K562 (cell line): ENCODE measurements at regions not wholly inside any gene's neighbourhood (a gene's known extent, or its start where the extent isn't known, plus 50 kb on each side); places are given as distances from the start of the nearest gene placed in this dataset.
A peak's percentile ranks its signal among the peaks of the same experiment; 100 is the strongest.

Experiments
- ATAC-seq: fragments of 200-7000 bp; cut with Tn5 transposase; 3 replicates; pipeline ENCODE4 v1.9.1; 2020; ENCODE audit warnings: moderate library complexity
- BruUV-seq: library from RNA; stranded (reverse); fragments of 400-500 nt; replicated peaks from 2 replicates; lab custom pipeline; 2021; lab: Mats Ljungman, UMichigan
- CTCF ChIA-PET: fragments of 300-600 bp; formaldehyde crosslinking; extraction: SDS; loops from one replicate; lab custom pipeline; 2021; ENCODE audit warnings: low intra/inter-chr PET ratio; lab: Yijun Ruan, JAX
- POLR2A ChIA-PET: fragments of 300-600, 350-650 bp; sonication (Branson Sonifier 250); formaldehyde crosslinking; extraction: SDS; loops from one replicate; lab custom pipeline; 2021; ENCODE audit warnings: antibody characterized with exemption, inconsistent platforms; lab: Yijun Ruan, JAX
- DNase-seq, 4 experiments: peaks; one replicate each; pipeline versions ENCODE4 v3.0.0 to v3.0.0-alpha.2; 2011 to 2018; ENCODE audit warnings: low spot score in 3 of 4, mixed read lengths in 3 of 4; ENCODE audit errors: extremely low read depth in 1 of 4
- FAIRE-seq: peaks from 2 replicates; lab custom pipeline; 2011; peaks lifted over from hg19 to GRCh38; lab: Jason Lieb, UNC
- H2AFZ ChIP-seq: 2 replicates; pipeline ENCODE4 v1.6.0; 2011; ENCODE audit warnings: low read depth, low read length, control low read depth, inconsistent platforms
- H3K27ac ChIP-seq: fragments of 200-600 bp; 3 replicates; pipeline ENCODE4 v1.8.0; 2011; ENCODE audit warnings: low read depth, mild to moderate bottlenecking, control low read depth, inconsistent platforms, low read length, moderate library complexity, mixed read lengths; ENCODE audit errors: extremely low read depth
- H3K27me3 ChIP-seq, 2 experiments: fragments of 300-600 bp in 1 of 2; 2 replicates in 1 of 2; 3 replicates in 1 of 2; pipeline versions ENCODE4 v1.6.0 to v1.8.0; 2011; ENCODE audit warnings: inconsistent platforms in 2 of 2, low read length in 2 of 2, mild to moderate bottlenecking in 1 of 2, mixed read lengths in 1 of 2, moderate library complexity in 1 of 2; ENCODE audit not compliant: control insufficient read depth in 2 of 2, insufficient read depth in 2 of 2
- H3K36me3 ChIP-seq: fragments of 300-600 bp; 3 replicates; pipeline ENCODE4 v1.8.0; 2011; ENCODE audit warnings: mild to moderate bottlenecking, low read length, inconsistent platforms; ENCODE audit not compliant: control insufficient read depth, insufficient read depth
- H3K4me1 ChIP-seq, 2 experiments: fragments of 200-600 bp in 1 of 2; replicated peaks in 1 of 2; 2 replicates in 1 of 2; 3 replicates in 1 of 2; pipeline versions ENCODE4 v1.5.1 to v1.8.0; 2011; ENCODE audit warnings: inconsistent platforms in 2 of 2, low read length in 2 of 2, mild to moderate bottlenecking in 1 of 2, mixed read lengths in 1 of 2, moderate library complexity in 1 of 2; ENCODE audit not compliant: control insufficient read depth in 2 of 2, insufficient read depth in 2 of 2
- H3K4me2 ChIP-seq: 2 replicates; pipeline ENCODE4 v1.6.1; 2011; ENCODE audit warnings: low read length, control low read depth, inconsistent platforms, mixed read lengths; ENCODE audit not compliant: insufficient read depth
- H3K4me3 ChIP-seq: fragments of 200-600 bp; sonication (generic), shearing (Covaris generic); 2 replicates; pipeline ENCODE4 v1.5.1; 2016; ENCODE audit warnings: control low read depth, inconsistent platforms
- H3K79me2 ChIP-seq: fragments of 200-600 bp; 3 replicates; pipeline ENCODE4 v1.8.0; 2011; ENCODE audit warnings: low read length, inconsistent platforms; ENCODE audit not compliant: control insufficient read depth, insufficient read depth
- H3K9ac ChIP-seq, 2 experiments: 2 replicates each; pipeline versions ENCODE4 v1.6.0 to v1.6.1; 2011; ENCODE audit warnings: low read depth in 2 of 2, low read length in 2 of 2, control low read depth in 1 of 2, inconsistent platforms in 1 of 2, mild to moderate bottlenecking in 1 of 2, mixed read lengths in 1 of 2; ENCODE audit not compliant: insufficient read depth in 1 of 2
- H3K9me1 ChIP-seq: one replicate; pipeline ENCODE4 v1.6.0; 2011; ENCODE audit warnings: inconsistent platforms, mild to moderate bottlenecking, low read length, moderate library complexity; ENCODE audit not compliant: control insufficient read depth, insufficient read depth
- H3K9me3 ChIP-seq: replicated peaks from 2 replicates; pipeline ENCODE4 v1.5.1; 2011; ENCODE audit warnings: low read depth, low read length, inconsistent platforms; ENCODE audit not compliant: control insufficient read depth, insufficient read depth
- H4K20me1 ChIP-seq: replicated peaks from 2 replicates; pipeline ENCODE4 v1.6.1; 2011; ENCODE audit warnings: low read length, inconsistent platforms, mixed read lengths; ENCODE audit not compliant: control insufficient read depth, insufficient read depth
- HMG20A ChIP-seq: fragments of 450-650 bp; formaldehyde crosslinking; conservative IDR thresholded peaks from 2 replicates; pipeline ENCODE4 v1.4.0; 2020; ENCODE audit warnings: mild to moderate bottlenecking, mixed read lengths
- HNRNPH1 ChIP-seq: fragments of 200-400 bp; formaldehyde crosslinking; optimal IDR thresholded peaks from 2 replicates; pipeline ENCODE3; 2017; ENCODE audit warnings: low read depth, mild to moderate bottlenecking, low read length, moderate library complexity
- KDM5B ChIP-seq: fragments of 200-600 bp; sonication (generic); IDR thresholded peaks from 2 replicates; pipeline ENCODE4 v1.6.1; 2012; ENCODE audit warnings: low read depth, mild to moderate bottlenecking, moderate library complexity, low read length, control low read depth, inconsistent platforms; ENCODE audit not compliant: insufficient replicate concordance
- RBM14 ChIP-seq: fragments of 200-400 bp; formaldehyde crosslinking; IDR thresholded peaks from 2 replicates; pipeline ENCODE4 v1.6.1; 2018; ENCODE audit warnings: low read depth, mild to moderate bottlenecking, low read length, moderate library complexity, borderline replicate concordance; ENCODE audit not compliant: insufficient read depth
- RUNX1 ChIP-seq: sonication (generic); IDR thresholded peaks from 2 replicates; pipeline ENCODE4 v1.6.1; 2016; ENCODE audit warnings: antibody characterized with exemption, low read depth
- TFAP4 ChIP-seq: sonication (generic); formaldehyde crosslinking; IDR thresholded peaks from 2 replicates; pipeline ENCODE4 v1.8.0; 2022; ENCODE audit warnings: missing genetic modification reagents, mild to moderate bottlenecking, moderate library complexity, borderline replicate concordance
- TOE1 ChIP-seq, 2 experiments: fragments of 450-650 bp in 1 of 2; sonication (generic) in 1 of 2; formaldehyde crosslinking in 1 of 2; IDR thresholded peaks; 2 replicates each; pipeline versions ENCODE4 v1.7.1 to v1.8.0; 2016 to 2022; ENCODE audit warnings: borderline replicate concordance in 2 of 2, mild to moderate bottlenecking in 2 of 2, antibody characterized with exemption in 1 of 2, inconsistent platforms in 1 of 2, low read depth in 1 of 2, missing genetic modification reagents in 1 of 2, moderate library complexity in 1 of 2
- ZNF316 ChIP-seq: fragments of 450-650 bp; IDR thresholded peaks from 2 replicates; pipeline ENCODE4 v1.6.1; 2016
- ZNF436 ChIP-seq: fragments of 250-450, 450-650 bp; sonication (Bioruptor Pico); formaldehyde crosslinking; IDR thresholded peaks from 2 replicates; pipeline ENCODE4 v1.7.0; 2020; ENCODE audit warnings: mild to moderate bottlenecking
- ZNF830 ChIP-seq: fragments of 250-450 bp; sonication (Bioruptor Pico); IDR thresholded peaks from 2 replicates; pipeline ENCODE4 v1.5.0; 2021; ENCODE audit warnings: mild to moderate bottlenecking
- WGBS: fragments of 100-300 bp; shearing (Covaris generic); methylation state at CpG from one replicate; pipeline ENCODE4 v1.1.6; 2016; ENCODE audit warnings: low coverage, mixed read lengths; ENCODE audit not compliant: insufficient coverage; ENCODE audit errors: missing lambda C conversion rate; 5-methylcytosine and 5-hydroxymethylcytosine counted together
- in situ Hi-C: fragments of 300-500 bp; cut with MboI; formaldehyde crosslinking; loops from 4 replicates; pipeline ENCODE4 v1.15.0; 2018; ENCODE audit warnings: inconsistent platforms, mixed read lengths
- intact Hi-C: fragments of 100-400 bp; cut with micrococcal nuclease; formaldehyde crosslinking; loops from 2 replicates; pipeline ENCODE4 v1.14.2; 2022
- TF ChIP-seq, protein P1 (sequence below): sonication (generic); formaldehyde crosslinking; IDR thresholded peaks from 2 replicates; pipeline ENCODE4 v1.8.1; 2023; ENCODE audit warnings: mild to moderate bottlenecking, missing genetic modification reagents
- TF ChIP-seq, protein P2 (sequence below): sonication (generic); formaldehyde crosslinking; IDR thresholded peaks from 2 replicates; pipeline ENCODE4 v1.8.1; 2022; ENCODE audit warnings: missing genetic modification reagents
- TF ChIP-seq, protein P3 (sequence below), 3 experiments: fragments of 200-800 bp in 1 of 3; fragments of 250-450 bp in 1 of 3; fragments of 450-650 bp in 1 of 3; sonication (Bioruptor Pico) in 1 of 3; sonication (Bioruptor generic) in 1 of 3; formaldehyde crosslinking in 1 of 3; IDR thresholded peaks; 2 replicates each; pipeline versions ENCODE4 v1.6.1 to v1.8.0; 2016 to 2022; ENCODE audit warnings: mild to moderate bottlenecking in 2 of 3, missing genetic modification characterization in 2 of 3, missing compliant biosample characterization in 1 of 3, moderate library complexity in 1 of 3

- TF ChIP-seq, protein P1, sequence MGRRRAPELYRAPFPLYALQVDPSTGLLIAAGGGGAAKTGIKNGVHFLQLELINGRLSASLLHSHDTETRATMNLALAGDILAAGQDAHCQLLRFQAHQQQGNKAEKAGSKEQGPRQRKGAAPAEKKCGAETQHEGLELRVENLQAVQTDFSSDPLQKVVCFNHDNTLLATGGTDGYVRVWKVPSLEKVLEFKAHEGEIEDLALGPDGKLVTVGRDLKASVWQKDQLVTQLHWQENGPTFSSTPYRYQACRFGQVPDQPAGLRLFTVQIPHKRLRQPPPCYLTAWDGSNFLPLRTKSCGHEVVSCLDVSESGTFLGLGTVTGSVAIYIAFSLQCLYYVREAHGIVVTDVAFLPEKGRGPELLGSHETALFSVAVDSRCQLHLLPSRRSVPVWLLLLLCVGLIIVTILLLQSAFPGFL: no peak
Observed at GRCh38 chr3:64832098-64832497, 144.3 kb upstream of the ADAMTS9 start (continued).

DNA sequence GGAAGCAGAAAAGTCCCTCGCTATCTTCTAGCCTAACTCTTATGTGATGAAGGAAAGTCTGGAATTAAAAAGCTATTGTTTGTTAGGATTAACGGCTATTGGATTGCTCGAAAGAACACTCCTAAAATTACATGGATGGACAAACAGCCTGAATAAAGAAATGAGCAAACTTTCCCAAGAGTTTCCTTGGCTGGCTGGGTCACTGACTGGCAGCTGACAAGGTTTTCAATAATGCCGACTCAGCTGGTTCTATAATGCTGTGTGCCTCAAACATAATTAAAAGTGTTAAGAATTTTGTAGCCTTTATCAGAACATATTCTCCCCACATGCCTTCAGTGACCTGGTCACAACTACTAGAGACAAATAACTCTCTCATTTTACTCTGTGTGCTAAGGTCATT lies 142.9 kb upstream of the ADAMTS9 start:
- in situ Hi-C loops: no loop called here
- 20% methylated on average over 4 of the region's 4 CpGs for WGBS
- TF ChIP-seq KDM5B: no peak
- TF ChIP-seq TOE1 (IDR thresholded peaks at IDR 0.05; ENCODE audit: borderline replicate concordance): no peak
- TF ChIP-seq TOE1 (CRISPR knock-in tag; IDR thresholded peaks at IDR 0.05; ENCODE audit: borderline replicate concordance, low read depth): no peak
- TF ChIP-seq ZNF436 (CRISPR knock-in tag): no peak
- TF ChIP-seq HMG20A (CRISPR knock-in tag): no peak
- TF ChIP-seq, protein P2, sequence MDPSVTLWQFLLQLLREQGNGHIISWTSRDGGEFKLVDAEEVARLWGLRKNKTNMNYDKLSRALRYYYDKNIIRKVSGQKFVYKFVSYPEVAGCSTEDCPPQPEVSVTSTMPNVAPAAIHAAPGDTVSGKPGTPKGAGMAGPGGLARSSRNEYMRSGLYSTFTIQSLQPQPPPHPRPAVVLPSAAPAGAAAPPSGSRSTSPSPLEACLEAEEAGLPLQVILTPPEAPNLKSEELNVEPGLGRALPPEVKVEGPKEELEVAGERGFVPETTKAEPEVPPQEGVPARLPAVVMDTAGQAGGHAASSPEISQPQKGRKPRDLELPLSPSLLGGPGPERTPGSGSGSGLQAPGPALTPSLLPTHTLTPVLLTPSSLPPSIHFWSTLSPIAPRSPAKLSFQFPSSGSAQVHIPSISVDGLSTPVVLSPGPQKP: no peak
- TF ChIP-seq RBM14: no peak
- TF ChIP-seq TFAP4 (CRISPR knock-in tag): no peak
- TF ChIP-seq, protein P3, sequence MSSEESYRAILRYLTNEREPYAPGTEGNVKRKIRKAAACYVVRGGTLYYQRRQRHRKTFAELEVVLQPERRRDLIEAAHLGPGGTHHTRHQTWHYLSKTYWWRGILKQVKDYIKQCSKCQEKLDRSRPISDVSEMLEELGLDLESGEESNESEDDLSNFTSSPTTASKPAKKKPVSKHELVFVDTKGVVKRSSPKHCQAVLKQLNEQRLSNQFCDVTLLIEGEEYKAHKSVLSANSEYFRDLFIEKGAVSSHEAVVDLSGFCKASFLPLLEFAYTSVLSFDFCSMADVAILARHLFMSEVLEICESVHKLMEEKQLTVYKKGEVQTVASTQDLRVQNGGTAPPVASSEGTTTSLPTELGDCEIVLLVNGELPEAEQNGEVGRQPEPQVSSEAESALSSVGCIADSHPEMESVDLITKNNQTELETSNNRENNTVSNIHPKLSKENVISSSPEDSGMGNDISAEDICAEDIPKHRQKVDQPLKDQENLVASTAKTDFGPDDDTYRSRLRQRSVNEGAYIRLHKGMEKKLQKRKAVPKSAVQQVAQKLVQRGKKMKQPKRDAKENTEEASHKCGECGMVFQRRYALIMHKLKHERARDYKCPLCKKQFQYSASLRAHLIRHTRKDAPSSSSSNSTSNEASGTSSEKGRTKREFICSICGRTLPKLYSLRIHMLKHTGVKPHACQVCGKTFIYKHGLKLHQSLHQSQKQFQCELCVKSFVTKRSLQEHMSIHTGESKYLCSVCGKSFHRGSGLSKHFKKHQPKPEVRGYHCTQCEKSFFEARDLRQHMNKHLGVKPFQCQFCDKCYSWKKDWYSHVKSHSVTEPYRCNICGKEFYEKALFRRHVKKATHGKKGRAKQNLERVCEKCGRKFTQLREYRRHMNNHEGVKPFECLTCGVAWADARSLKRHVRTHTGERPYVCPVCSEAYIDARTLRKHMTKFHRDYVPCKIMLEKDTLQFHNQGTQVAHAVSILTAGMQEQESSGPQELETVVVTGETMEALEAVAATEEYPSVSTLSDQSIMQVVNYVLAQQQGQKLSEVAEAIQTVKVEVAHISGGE (CRISPR knock-in tag; IDR thresholded peaks at IDR 0.05): peak in 1 of 3 experiments; percentile 16; a peak in 1 of 6 replicates
- no peak for TF ChIP-seq ZNF830
- TF ChIP-seq ZNF316: peak; percentile 71
- no peak for TF ChIP-seq RUNX1
- no peak for TF ChIP-seq HNRNPH1

More for the DNA sequence above, 142.9 kb upstream of the ADAMTS9 start:
- intact Hi-C loops: no loop called here
- H4K20me1 ChIP-seq: no peaks in the 10 kb centered on the region
- DNase-seq (no peak), ATAC-seq (no peak), FAIRE-seq (no peak)
- H3K36me3 ChIP-seq: no peaks in the 10 kb centered on the region
- H3K27ac ChIP-seq: no peak overlapping the region
- H2AFZ ChIP-seq: no peak overlapping the region
- no TSS peak for BruUV-seq
- CTCF ChIA-PET: no interaction called here
- no peak overlapping the region for H3K4me3 ChIP-seq
- peaks cover 4 to 6% of the 10 kb centered on the region in 2 experiments; a peak in 4 of 5 replicates for H3K27me3 ChIP-seq
- no peaks in the 10 kb centered on the region for H3K4me1 ChIP-seq
- no peaks in the 10 kb centered on the region for H3K9me1 ChIP-seq
- POLR2A ChIA-PET: no interaction called here
- no peak overlapping the region for H3K4me2 ChIP-seq
- no peaks in the 10 kb centered on the region for H3K9me3 ChIP-seq
- no peaks in the 10 kb centered on the region for H3K79me2 ChIP-seq
- no peak overlapping the region for H3K9ac ChIP-seq
